ENCODE measurements at regions not wholly inside any gene's neighbourhood (a gene's known extent, or its start where the extent isn't known, plus 50 kb on each side); places are given as distances from the start of the nearest gene placed in this dataset.

GRCh38 chr6:6920114-6920986 is 187.4 kb upstream of the RREB1 start:
- Histone ChIP-seq H3K4me3 (no peak overlapping the region), H3K36me3 (no peaks in the 10 kb centered on the region), H3K27me3 (replicated peaks in 1 of 7) (no peaks in the 10 kb centered on the region), H3K9me3 (peaks cover 0 to 6% (median 0%) of the 10 kb centered on the region in 8 donors), H3K4me1 (peaks cover 2 to 19% (median 12%) of the 10 kb centered on the region in 6 donors), H3K27ac (no peak overlapping the region)
- intact Hi-C loops (cut with DNase I; ENCODE audit: low total_unique reads) = no loop called here
- WGBS, 5 donors = 67 to 76% (median 71%) methylated on average over 9 of the region's 9 CpGs
- TF ChIP-seq, protein P1, sequence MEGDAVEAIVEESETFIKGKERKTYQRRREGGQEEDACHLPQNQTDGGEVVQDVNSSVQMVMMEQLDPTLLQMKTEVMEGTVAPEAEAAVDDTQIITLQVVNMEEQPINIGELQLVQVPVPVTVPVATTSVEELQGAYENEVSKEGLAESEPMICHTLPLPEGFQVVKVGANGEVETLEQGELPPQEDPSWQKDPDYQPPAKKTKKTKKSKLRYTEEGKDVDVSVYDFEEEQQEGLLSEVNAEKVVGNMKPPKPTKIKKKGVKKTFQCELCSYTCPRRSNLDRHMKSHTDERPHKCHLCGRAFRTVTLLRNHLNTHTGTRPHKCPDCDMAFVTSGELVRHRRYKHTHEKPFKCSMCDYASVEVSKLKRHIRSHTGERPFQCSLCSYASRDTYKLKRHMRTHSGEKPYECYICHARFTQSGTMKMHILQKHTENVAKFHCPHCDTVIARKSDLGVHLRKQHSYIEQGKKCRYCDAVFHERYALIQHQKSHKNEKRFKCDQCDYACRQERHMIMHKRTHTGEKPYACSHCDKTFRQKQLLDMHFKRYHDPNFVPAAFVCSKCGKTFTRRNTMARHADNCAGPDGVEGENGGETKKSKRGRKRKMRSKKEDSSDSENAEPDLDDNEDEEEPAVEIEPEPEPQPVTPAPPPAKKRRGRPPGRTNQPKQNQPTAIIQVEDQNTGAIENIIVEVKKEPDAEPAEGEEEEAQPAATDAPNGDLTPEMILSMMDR (IDR thresholded peaks at IDR 0.05 in 8 of 11, conservative IDR thresholded peaks at IDR 0.05 in 3 of 11) = no peak
- no peak for TF ChIP-seq POLR2A (IDR thresholded peaks at IDR 0.05)
- no peak for TF ChIP-seq POLR2AphosphoS5 (IDR thresholded peaks at IDR 0.05)
- DNase-seq = no peak

- TF ChIP-seq POLR2A (IDR thresholded peaks at IDR 0.05) = no peak
- TF ChIP-seq, protein P1 (IDR thresholded peaks at IDR 0.05 in 8 of 11, conservative IDR thresholded peaks at IDR 0.05 in 3 of 11) = no peak
- no peak for TF ChIP-seq POLR2AphosphoS5 (IDR thresholded peaks at IDR 0.05)
- intact Hi-C loops (cut with DNase I; ENCODE audit: low total_unique reads) = no loop called here
- peaks cover 0 to 13% (median 7%) of the 10 kb centered on the region in 6 donors for H3K4me1 ChIP-seq
- H3K4me3 ChIP-seq = no peak overlapping the region
- no peaks in the 10 kb centered on the region for H3K27me3 ChIP-seq (replicated peaks in 1 of 7)
- no peak for DNase-seq
- H3K27ac ChIP-seq = no peak overlapping the region
- H3K9me3 ChIP-seq = peaks cover 0 to 6% (median 0%) of the 10 kb centered on the region in 8 donors
- no peaks in the 10 kb centered on the region for H3K36me3 ChIP-seq
- WGBS, 5 donors = 91 to 97% (median 95%) methylated on average over 7 of the region's 7 CpGs
Measured at GRCh38 chr6:6920987-6921313, 186.8 kb upstream of the RREB1 start.

- H3K4me1 ChIP-seq = peaks cover 0 to 10% (median 2%) of the 10 kb centered on the region in 6 donors
- DNase-seq = no peak
- no peak for TF ChIP-seq POLR2A (IDR thresholded peaks at IDR 0.05)
- TF ChIP-seq, protein P1 (IDR thresholded peaks at IDR 0.05 in 8 of 11, conservative IDR thresholded peaks at IDR 0.05 in 3 of 11) = no peak
- no peak for TF ChIP-seq POLR2AphosphoS5 (IDR thresholded peaks at IDR 0.05)
- 82 to 89% (median 87%) methylated on average over 1 of the region's 1 CpG for WGBS, 5 donors
- no peak overlapping the region for H3K4me3 ChIP-seq
- intact Hi-C loops (cut with DNase I; ENCODE audit: low total_unique reads) = no loop called here
- H3K27ac ChIP-seq = no peak overlapping the region
- no peaks in the 10 kb centered on the region for H3K36me3 ChIP-seq
- H3K27me3 ChIP-seq (replicated peaks in 1 of 7) = no peaks in the 10 kb centered on the region
- peaks cover 0 to 6% (median 0%) of the 10 kb centered on the region in 8 donors for H3K9me3 ChIP-seq
Measured at GRCh38 chr6:6922166-6922565, 185.6 kb upstream of the RREB1 start.

- Histone ChIP-seq H3K9me3 (peaks cover 0 to 6% (median 0%) of the 10 kb centered on the region in 8 donors), H3K27me3 (replicated peaks in 1 of 7) (no peaks in the 10 kb centered on the region), H3K4me1 (peaks cover 0 to 24% (median 5%) of the 10 kb centered on the region in 6 donors), H3K4me3 (no peak overlapping the region), H3K27ac (no peak overlapping the region), H3K36me3 (no peaks in the 10 kb centered on the region)
- intact Hi-C loops (cut with DNase I; ENCODE audit: low total_unique reads) = no loop called here
- TF ChIP-seq POLR2AphosphoS5 (IDR thresholded peaks at IDR 0.05) (no peak), POLR2A (IDR thresholded peaks at IDR 0.05) (no peak)
- TF ChIP-seq, protein P1 (IDR thresholded peaks at IDR 0.05 in 8 of 11, conservative IDR thresholded peaks at IDR 0.05 in 3 of 11) = no peak
- 76 to 82% (median 80%) methylated on average over 5 of the region's 5 CpGs for WGBS, 5 donors
- no peak for DNase-seq
Measured at GRCh38 chr6:6923605-6924004, 184.2 kb upstream of the RREB1 start.
